GM23338 (cell line): ENCODE measurements at regions not wholly inside any gene's neighbourhood (a gene's known extent, or its start where the extent isn't known, plus 50 kb on each side); places are given as distances from the start of the nearest gene placed in this dataset.

Source experiments
- ATAC-seq: fragments of 200-7000 bp; cut with Tn5 transposase; 3 replicates; pipeline ENCODE4 v1.9.1; 2020
- DNase-seq: peaks from one replicate; pipeline ENCODE4 v3.0.0-alpha.2; 2015; ENCODE audit warnings: low spot score
- H2AFZ ChIP-seq: fragments of 200-600 bp; sonication (generic); 2 replicates; pipeline ENCODE4 v1.8.0; 2016; ENCODE audit warnings: antibody characterized with exemption, mild to moderate bottlenecking, moderate library complexity
- H3F3A ChIP-seq: fragments of 200-600 bp; sonication (generic); replicated peaks from 2 replicates; pipeline ENCODE4 v1.8.0; 2017; ENCODE audit warnings: antibody characterized with exemption, mixed run types, low read depth
- H3K27ac ChIP-seq: fragments of 200-600 bp; sonication (generic); 2 replicates; pipeline ENCODE4 v1.6.1; 2016; ENCODE audit warnings: low read depth
- H3K27me3 ChIP-seq: fragments of 200-600 bp; sonication (generic); 2 replicates; pipeline ENCODE4 v1.8.0; 2016; ENCODE audit warnings: mild to moderate bottlenecking, mixed run types, moderate library complexity; ENCODE audit not compliant: insufficient read depth
- H3K36me3 ChIP-seq: fragments of 200-600 bp; sonication (generic); 2 replicates; pipeline ENCODE4 v1.8.0; 2016; ENCODE audit warnings: mild to moderate bottlenecking; ENCODE audit not compliant: insufficient read depth
- H3K4me1 ChIP-seq: fragments of 200-600 bp; sonication (generic); 2 replicates; pipeline ENCODE4 v1.8.0; 2016; ENCODE audit warnings: mild to moderate bottlenecking, moderate library complexity; ENCODE audit not compliant: insufficient read depth
- H3K4me2 ChIP-seq: fragments of 200-600 bp; sonication (generic); 2 replicates; pipeline ENCODE4 v1.7.1; 2017; ENCODE audit warnings: mixed run types
- H3K4me3 ChIP-seq: fragments of 200-600 bp; sonication (generic); 2 replicates; pipeline ENCODE4 v1.6.1; 2016; ENCODE audit warnings: mixed run types
- H3K79me2 ChIP-seq: fragments of 200-600 bp; sonication (generic); replicated peaks from 2 replicates; pipeline ENCODE4 v1.8.0; 2017; ENCODE audit warnings: mild to moderate bottlenecking; ENCODE audit not compliant: insufficient read depth
- H3K9me2 ChIP-seq: fragments of 200-600 bp; sonication (generic); 2 replicates; pipeline ENCODE4 v1.8.0; 2017; ENCODE audit not compliant: insufficient read depth
- H4K20me1 ChIP-seq: fragments of 200-600 bp; sonication (generic); replicated peaks from 2 replicates; pipeline ENCODE4 v1.8.0; 2017; ENCODE audit warnings: mild to moderate bottlenecking; ENCODE audit not compliant: insufficient read depth
- H3K27ac Mint-ChIP-seq: 2 replicates; pipeline ENCODE4 v1.8.0; 2020; ENCODE audit warnings: inconsistent platforms, mild to moderate bottlenecking, moderate library complexity, mixed read lengths
- H3K27me3 Mint-ChIP-seq: 3 replicates; pipeline ENCODE4 v1.8.0; 2022; ENCODE audit warnings: low read depth, mild to moderate bottlenecking, moderate library complexity, mixed read lengths, inconsistent platforms; ENCODE audit not compliant: insufficient read depth, poor library complexity
- H3K36me3 Mint-ChIP-seq: 3 replicates; pipeline ENCODE4 v1.8.0; 2021; ENCODE audit warnings: low read depth, mild to moderate bottlenecking, inconsistent platforms, moderate library complexity, mixed read lengths
- H3K4me1 Mint-ChIP-seq: 3 replicates; pipeline ENCODE4 v1.8.0; 2020; ENCODE audit warnings: mild to moderate bottlenecking, inconsistent platforms, mixed read lengths
- H3K4me3 Mint-ChIP-seq: 3 replicates; pipeline ENCODE4 v1.8.0; 2021; ENCODE audit warnings: moderate library complexity, mild to moderate bottlenecking, inconsistent platforms, mixed read lengths
- H3K9me3 Mint-ChIP-seq: 3 replicates; pipeline ENCODE4 v1.8.0; 2020; ENCODE audit warnings: moderate library complexity, mild to moderate bottlenecking, inconsistent platforms, mixed read lengths
- POLR2AphosphoS5 ChIP-seq: IDR thresholded peaks from 2 replicates; pipeline ENCODE4 v1.6.1; 2016; ENCODE audit warnings: antibody characterized with exemption, low read depth
- ZNF462 ChIP-seq: fragments of 250-450 bp; sonication (Bioruptor Pico); IDR thresholded peaks from 2 replicates; pipeline ENCODE4 v1.5.0; 2020; ENCODE audit warnings: mild to moderate bottlenecking, moderate library complexity

- Mint-ChIP-seq H3K9me3 (peaks cover under 1% of the 10 kb centered on the region; the same call in 1 of the 3 replicates), H3K27ac (no peak overlapping the region), H3K36me3 (no peaks in the 10 kb centered on the region), H3K4me1 (peaks cover 4% of the 10 kb centered on the region), H3K4me3 (no peak overlapping the region), H3K27me3 (no peaks in the 10 kb centered on the region)
- Histone ChIP-seq H3K9me2 (no peaks in the 10 kb centered on the region), H3K4me2 (no peak overlapping the region), H3K27me3 (no peaks in the 10 kb centered on the region), H3K27ac (no peak overlapping the region), H3K79me2 (no peaks in the 10 kb centered on the region), H3K36me3 (no peaks in the 10 kb centered on the region), H3F3A (no peaks in the 10 kb centered on the region), H2AFZ (no peak overlapping the region), H4K20me1 (no peaks in the 10 kb centered on the region), H3K4me1 (no peaks in the 10 kb centered on the region), H3K4me3 (no peak overlapping the region)
- TF ChIP-seq POLR2AphosphoS5 (no peak), ZNF462 (CRISPR knock-in tag) (no peak)
- DNase-seq (no peak), ATAC-seq (no peak)
Measured at GRCh38 chr12:86727160-86727559, 471.0 kb upstream of the MGAT4C start.

- no peak overlapping the region for H3K4me2 ChIP-seq
- H3K4me1 Mint-ChIP-seq = peaks cover 8% of the 10 kb centered on the region
- TF ChIP-seq ZNF462 (CRISPR knock-in tag) = no peak
Measured at GRCh38 chr12:86724716-86725115, 468.5 kb upstream of the MGAT4C start.

More at GRCh38 chr12:86724716-86725115, 468.5 kb upstream of the MGAT4C start:
- H3K79me2 ChIP-seq = no peaks in the 10 kb centered on the region
- H3K4me1 ChIP-seq = no peaks in the 10 kb centered on the region
- H3K36me3 ChIP-seq = no peaks in the 10 kb centered on the region
- 0 out of 2 replicates have a peak overlapping the region, but pooled peaks have one; percentile 1 for H3K27ac ChIP-seq
- Mint-ChIP-seq H3K4me3 (no peak overlapping the region), H3K27ac (no peak overlapping the region), H3K9me3 (no peaks in the 10 kb centered on the region), H3K27me3 (no peaks in the 10 kb centered on the region), H3K36me3 (no peaks in the 10 kb centered on the region)
- no peaks in the 10 kb centered on the region for H3K27me3 ChIP-seq
- no peak overlapping the region for H2AFZ ChIP-seq
- no peaks in the 10 kb centered on the region for H3K9me2 ChIP-seq
- DNase-seq (no peak), ATAC-seq (no peak)
- H3K4me3 ChIP-seq = no peak overlapping the region
- H4K20me1 ChIP-seq = no peaks in the 10 kb centered on the region
- no peaks in the 10 kb centered on the region for H3F3A ChIP-seq
